ENCODE measurements at regions not wholly inside any gene's neighbourhood (a gene's known extent, or its start where the extent isn't known, plus 50 kb on each side); places are given as distances from the start of the nearest gene placed in this dataset.

DNA sequence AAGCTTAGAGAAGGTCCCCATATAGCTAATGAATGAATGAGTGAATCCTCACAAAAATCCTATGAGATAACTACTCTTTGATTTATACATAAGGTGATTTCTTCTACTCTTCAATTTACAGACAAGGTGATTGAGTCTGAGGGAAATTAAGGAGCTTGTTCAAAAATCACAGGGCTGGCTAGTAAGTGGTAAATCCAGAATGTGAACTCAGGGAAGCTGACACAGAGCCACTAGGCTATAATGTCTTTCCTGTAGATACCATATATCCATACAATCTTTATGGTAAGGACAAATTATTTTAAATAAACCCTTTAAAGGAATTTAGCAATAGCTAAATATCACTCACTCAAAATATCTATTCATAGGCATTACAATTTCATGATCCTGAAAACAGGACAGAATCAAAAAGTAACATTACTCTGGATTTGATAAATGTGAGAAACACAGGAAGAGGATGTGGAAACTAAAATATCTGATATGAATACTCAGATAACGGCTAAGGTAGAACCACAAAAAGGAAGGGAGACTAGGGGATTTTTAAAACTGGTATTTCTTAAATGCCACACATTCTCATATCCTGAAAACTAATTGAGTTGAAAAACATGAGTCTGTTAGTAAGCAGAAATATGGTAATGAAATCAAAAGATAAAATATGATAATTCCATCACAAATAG, 108.2 kb downstream of the NBPF12 start:
- Histone ChIP-seq H3K36me3 (replicated peaks in 1 of 2; ENCODE audit: control insufficient read depth in 1 of 2, insufficient read depth in 2 of 2, low read length in 1 of 2) (no peaks in the 10 kb centered on the region), H2AFZ (ENCODE audit: low read depth) (no peak overlapping the region), H3K27me3 (ENCODE audit: insufficient read depth) (no peaks in the 10 kb centered on the region; the same call in 1 of the 2 replicates), H3K9me2 (no peaks in the 10 kb centered on the region), H3K27ac (ENCODE audit: low read depth in 2 of 2, low read length in 1 of 2) (no peak overlapping the region), H3K9me3 (no peaks in the 10 kb centered on the region), H3K79me2 (ENCODE audit: insufficient read depth) (no peaks in the 10 kb centered on the region), H3K4me3 (ENCODE audit: low read depth in 2 of 2, low read length in 1 of 2) (no peak overlapping the region), H3K4me2 (no peak overlapping the region), H3F3A (replicated peaks; ENCODE audit: insufficient read depth) (no peaks in the 10 kb centered on the region), H3K9ac (no peak overlapping the region), H3K4me1 (ENCODE audit: control insufficient read depth in 1 of 2, insufficient read depth in 2 of 2, low read depth in 1 of 2, low read length in 1 of 2) (no peaks in the 10 kb centered on the region), H4K20me1 (ENCODE audit: insufficient read depth) (no peaks in the 10 kb centered on the region)
- no peak for TF ChIP-seq TAF1 (IDR thresholded peaks at IDR 0.05; ENCODE audit: borderline replicate concordance, low read depth, low read length)
- TF ChIP-seq FOSL2 (IDR thresholded peaks at IDR 0.05; ENCODE audit: borderline replicate concordance, low read depth), result no peak
- TF ChIP-seq GABPA (IDR thresholded peaks at IDR 0.05; ENCODE audit: low read depth), result no peak
- no peak for TF ChIP-seq NRF1 (IDR thresholded peaks at IDR 0.05; ENCODE audit: low read depth, low read length)
- TF ChIP-seq POLR2AphosphoS5 (IDR thresholded peaks at IDR 0.05; ENCODE audit: low read depth, low read length), result no peak
- TF ChIP-seq TEAD4 (IDR thresholded peaks at IDR 0.05; ENCODE audit: borderline replicate concordance, insufficient read depth), result no peak
- TF ChIP-seq, protein P1, sequence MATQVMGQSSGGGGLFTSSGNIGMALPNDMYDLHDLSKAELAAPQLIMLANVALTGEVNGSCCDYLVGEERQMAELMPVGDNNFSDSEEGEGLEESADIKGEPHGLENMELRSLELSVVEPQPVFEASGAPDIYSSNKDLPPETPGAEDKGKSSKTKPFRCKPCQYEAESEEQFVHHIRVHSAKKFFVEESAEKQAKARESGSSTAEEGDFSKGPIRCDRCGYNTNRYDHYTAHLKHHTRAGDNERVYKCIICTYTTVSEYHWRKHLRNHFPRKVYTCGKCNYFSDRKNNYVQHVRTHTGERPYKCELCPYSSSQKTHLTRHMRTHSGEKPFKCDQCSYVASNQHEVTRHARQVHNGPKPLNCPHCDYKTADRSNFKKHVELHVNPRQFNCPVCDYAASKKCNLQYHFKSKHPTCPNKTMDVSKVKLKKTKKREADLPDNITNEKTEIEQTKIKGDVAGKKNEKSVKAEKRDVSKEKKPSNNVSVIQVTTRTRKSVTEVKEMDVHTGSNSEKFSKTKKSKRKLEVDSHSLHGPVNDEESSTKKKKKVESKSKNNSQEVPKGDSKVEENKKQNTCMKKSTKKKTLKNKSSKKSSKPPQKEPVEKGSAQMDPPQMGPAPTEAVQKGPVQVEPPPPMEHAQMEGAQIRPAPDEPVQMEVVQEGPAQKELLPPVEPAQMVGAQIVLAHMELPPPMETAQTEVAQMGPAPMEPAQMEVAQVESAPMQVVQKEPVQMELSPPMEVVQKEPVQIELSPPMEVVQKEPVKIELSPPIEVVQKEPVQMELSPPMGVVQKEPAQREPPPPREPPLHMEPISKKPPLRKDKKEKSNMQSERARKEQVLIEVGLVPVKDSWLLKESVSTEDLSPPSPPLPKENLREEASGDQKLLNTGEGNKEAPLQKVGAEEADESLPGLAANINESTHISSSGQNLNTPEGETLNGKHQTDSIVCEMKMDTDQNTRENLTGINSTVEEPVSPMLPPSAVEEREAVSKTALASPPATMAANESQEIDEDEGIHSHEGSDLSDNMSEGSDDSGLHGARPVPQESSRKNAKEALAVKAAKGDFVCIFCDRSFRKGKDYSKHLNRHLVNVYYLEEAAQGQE (IDR thresholded peaks at IDR 0.05; ENCODE audit: low read depth, low read length), result no peak
- POLR2A ChIA-PET, result no interaction called here
- DNase-seq, result no peak
- whole genome bisulfite sequencing (ENCODE audit: low lambda C conversion rate), result 0% methylated on average over 1 of the region's 1 CpG
- CTCF ChIA-PET, result no interaction called here

Small RNA genes lying in the stretch of these regions (small RNA-seq; reads per million reads assigned to genes)
- 0 to 0.06 (median 0) reads per million in 7 experiments for gene RNU1-151P

Measured in SK-N-SH (cell line).